Natural killer cell (primary cell): ENCODE measurements at regions not wholly inside any gene's neighbourhood (a gene's known extent, or its start where the extent isn't known, plus 50 kb on each side); places are given as distances from the start of the nearest gene placed in this dataset.

ENCODE experiments used
- ATAC-seq, 3 donors: fragments of 150-1000 bp in 2 of 3; fragments of 200-7000 bp in 1 of 3; cut with Tn5 transposase; 1 replicate in 1 of 3; 2 replicates in 2 of 3; pipeline ENCODE4 v1.10.0; 2021; ENCODE audit warnings: mild to moderate bottlenecking in 2 of 3, moderate library complexity in 2 of 3
- DNase-seq, 2 donors: peaks; one replicate each; pipeline versions ENCODE4 v3.0.0 to v3.0.0-alpha.2; 2013 to 2021; ENCODE audit warnings: mixed read lengths in 1 of 2
- H3K27ac ChIP-seq: one replicate; pipeline ENCODE4 v1.5.1; 2013; ENCODE audit warnings: mild to moderate bottlenecking, low read length
- H3K27me3 ChIP-seq: one replicate; pipeline ENCODE4 v1.6.1; 2013; ENCODE audit warnings: low read length; ENCODE audit not compliant: control insufficient read depth, insufficient read depth
- H3K36me3 ChIP-seq: one replicate; pipeline ENCODE4 v1.6.1; 2013; ENCODE audit warnings: low read length; ENCODE audit not compliant: control insufficient read depth, insufficient read depth
- H3K4me1 ChIP-seq: one replicate; pipeline ENCODE4 v1.6.1; 2013; ENCODE audit warnings: low read length; ENCODE audit not compliant: control insufficient read depth, insufficient read depth
- H3K4me3 ChIP-seq: one replicate; pipeline ENCODE4 v1.5.1; 2013; ENCODE audit warnings: low read length
- H3K9me3 ChIP-seq: one replicate; pipeline ENCODE4 v1.6.1; 2013; ENCODE audit warnings: low read length; ENCODE audit not compliant: control insufficient read depth, insufficient read depth
- H3K27ac Mint-ChIP-seq, 2 donors: one replicate each; pipeline ENCODE4 v1.8.0; 2022; ENCODE audit warnings: mild to moderate bottlenecking in 2 of 2, mixed read lengths in 2 of 2, moderate library complexity in 1 of 2
- H3K27me3 Mint-ChIP-seq, 2 donors: one replicate each; pipeline ENCODE4 v1.8.0; 2022; ENCODE audit warnings: low read depth in 2 of 2, mixed read lengths in 2 of 2
- H3K36me3 Mint-ChIP-seq: one replicate; pipeline ENCODE4 v1.8.0; 2022; ENCODE audit warnings: mixed read lengths
- H3K4me1 Mint-ChIP-seq, 2 donors: one replicate each; pipeline ENCODE4 v1.8.0; 2022; ENCODE audit warnings: mixed read lengths in 2 of 2
- H3K4me3 Mint-ChIP-seq: one replicate; pipeline ENCODE4 v1.8.0; 2022; ENCODE audit warnings: mild to moderate bottlenecking, moderate library complexity, mixed read lengths
- H3K9me3 Mint-ChIP-seq, 2 donors: one replicate each; pipeline ENCODE4 v1.8.0; 2022; ENCODE audit warnings: mixed read lengths in 2 of 2
- WGBS: methylation state at CpG from one replicate; pipeline ENCODE4 v1.1.7; 2013; ENCODE audit warnings: missing lambda C conversion rate; ENCODE audit not compliant: insufficient coverage; 5-methylcytosine and 5-hydroxymethylcytosine counted together
- intact Hi-C: fragments of 100-400 bp; cut with micrococcal nuclease; formaldehyde crosslinking; loops from one replicate; pipeline ENCODE4 v1.14.2; 2022
- TF ChIP-seq, protein P1 (sequence below): fragments of 200-600 bp; IDR thresholded peaks from one replicate; pipeline ENCODE4 v1.8.0; 2022; ENCODE audit warnings: antibody characterized with exemption

DNA sequence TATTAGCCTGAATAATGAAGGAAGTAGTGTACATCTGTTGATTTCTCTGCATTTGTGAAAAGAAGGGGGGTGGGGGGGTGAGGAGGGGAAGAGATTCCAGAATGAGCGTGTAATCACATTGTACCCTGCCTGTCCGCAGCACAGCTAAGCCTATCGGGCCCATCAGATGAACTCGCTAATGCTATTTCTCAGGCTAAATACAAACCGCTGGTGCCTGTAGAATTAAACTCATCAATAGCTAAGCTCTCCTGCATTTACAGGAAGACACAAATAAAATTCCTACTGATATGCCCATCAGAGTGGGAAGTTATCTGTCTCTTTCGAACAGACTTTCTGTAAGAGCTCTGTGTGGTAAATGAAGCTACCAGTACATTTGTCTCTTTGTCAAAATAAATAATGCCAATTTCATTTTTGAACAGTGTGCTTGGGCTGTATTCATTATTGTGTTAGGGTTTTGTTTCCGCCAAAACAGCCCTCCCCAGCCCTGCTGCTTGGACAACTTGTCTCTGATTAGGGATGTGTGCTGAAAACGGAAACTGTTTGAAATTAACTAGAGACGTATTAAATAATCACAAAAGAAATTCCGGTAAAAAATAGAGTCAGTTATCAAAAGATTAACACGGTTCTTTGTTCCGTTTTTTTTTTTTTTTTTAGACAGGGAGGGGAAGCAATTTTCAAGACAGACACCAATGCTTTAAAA lies 305.4 kb downstream of the TTLL7 start:
- intact Hi-C loops = no loop called here
- Histone ChIP-seq H3K27me3 (no peaks in the 10 kb centered on the region), H3K4me3 (no peak overlapping the region), H3K4me1 (peaks cover 6% of the 10 kb centered on the region), H3K36me3 (no peaks in the 10 kb centered on the region), H3K27ac (no peak overlapping the region), H3K9me3 (no peaks in the 10 kb centered on the region)
- H3K27me3 Mint-ChIP-seq = peaks cover 8 to 10% of the 10 kb centered on the region in 2 donors
- no peaks in the 10 kb centered on the region for H3K4me1 Mint-ChIP-seq
- ATAC-seq = no peak
- peaks cover 7 to 10% of the 10 kb centered on the region in 2 donors for H3K9me3 Mint-ChIP-seq
- TF ChIP-seq, protein P1, sequence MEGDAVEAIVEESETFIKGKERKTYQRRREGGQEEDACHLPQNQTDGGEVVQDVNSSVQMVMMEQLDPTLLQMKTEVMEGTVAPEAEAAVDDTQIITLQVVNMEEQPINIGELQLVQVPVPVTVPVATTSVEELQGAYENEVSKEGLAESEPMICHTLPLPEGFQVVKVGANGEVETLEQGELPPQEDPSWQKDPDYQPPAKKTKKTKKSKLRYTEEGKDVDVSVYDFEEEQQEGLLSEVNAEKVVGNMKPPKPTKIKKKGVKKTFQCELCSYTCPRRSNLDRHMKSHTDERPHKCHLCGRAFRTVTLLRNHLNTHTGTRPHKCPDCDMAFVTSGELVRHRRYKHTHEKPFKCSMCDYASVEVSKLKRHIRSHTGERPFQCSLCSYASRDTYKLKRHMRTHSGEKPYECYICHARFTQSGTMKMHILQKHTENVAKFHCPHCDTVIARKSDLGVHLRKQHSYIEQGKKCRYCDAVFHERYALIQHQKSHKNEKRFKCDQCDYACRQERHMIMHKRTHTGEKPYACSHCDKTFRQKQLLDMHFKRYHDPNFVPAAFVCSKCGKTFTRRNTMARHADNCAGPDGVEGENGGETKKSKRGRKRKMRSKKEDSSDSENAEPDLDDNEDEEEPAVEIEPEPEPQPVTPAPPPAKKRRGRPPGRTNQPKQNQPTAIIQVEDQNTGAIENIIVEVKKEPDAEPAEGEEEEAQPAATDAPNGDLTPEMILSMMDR = no peak
- H3K27ac Mint-ChIP-seq = no peak overlapping the region
- H3K4me3 Mint-ChIP-seq = no peak overlapping the region
- no peak for DNase-seq
- WGBS = 21% methylated on average over 11 of the region's 12 CpGs
- no peaks in the 10 kb centered on the region for H3K36me3 Mint-ChIP-seq

DNA sequence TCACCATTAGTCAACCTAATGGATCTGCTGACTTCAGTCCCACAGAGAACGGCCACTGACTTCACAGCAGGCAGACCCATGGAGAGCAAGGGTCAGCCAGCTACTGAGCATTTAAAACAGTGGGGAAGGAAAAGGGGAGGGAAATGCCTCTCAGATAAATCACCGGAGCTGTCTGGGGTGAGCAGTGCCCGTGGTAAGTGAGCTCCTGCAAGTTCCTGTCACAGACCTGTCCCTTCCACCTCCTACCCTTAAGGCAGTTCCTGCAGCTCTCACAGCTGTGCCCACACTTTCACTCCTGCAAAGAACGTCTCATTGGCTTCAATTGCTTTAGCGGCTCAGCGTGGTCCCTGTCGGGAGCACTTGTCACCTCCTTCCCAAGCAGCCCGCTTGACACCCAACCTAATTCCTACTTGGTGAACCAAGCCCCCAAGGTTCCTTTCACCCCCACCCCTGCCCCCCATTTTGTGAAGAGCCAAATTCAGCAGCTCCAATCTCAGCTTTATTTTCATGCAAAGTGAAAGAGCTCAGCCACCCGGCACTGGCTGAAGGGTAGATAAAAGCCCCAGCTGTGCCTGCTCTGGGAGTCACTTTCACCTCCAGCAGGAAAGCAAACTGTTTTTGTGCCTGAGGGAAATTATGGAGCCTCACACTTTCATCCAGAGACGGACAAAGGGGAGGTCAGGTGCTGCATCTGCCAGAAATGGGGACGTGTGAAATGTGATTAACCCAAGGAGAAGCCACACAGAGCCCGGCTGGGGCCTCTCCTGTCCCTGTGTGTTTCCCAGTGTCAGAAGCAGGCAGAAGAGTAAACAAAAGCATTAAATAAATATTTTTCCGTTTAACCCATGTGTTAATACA lies 306.2 kb downstream of the TTLL7 start:
- H3K27me3 ChIP-seq = no peaks in the 10 kb centered on the region
- peaks cover 7 to 10% of the 10 kb centered on the region in 2 donors for H3K9me3 Mint-ChIP-seq
- peak overlapping the region; percentile 16 for H3K4me3 ChIP-seq
- ATAC-seq (no peak), DNase-seq (peak in 1 of 2 donors; percentile 41)
- intact Hi-C loops = no loop called here
- WGBS = 9% methylated on average over 13 of the region's 13 CpGs
- H3K27ac ChIP-seq = no peak overlapping the region
- no peaks in the 10 kb centered on the region for H3K36me3 ChIP-seq
- H3K4me3 Mint-ChIP-seq = no peak overlapping the region
- peaks cover 8 to 10% of the 10 kb centered on the region in 2 donors for H3K27me3 Mint-ChIP-seq
- H3K27ac Mint-ChIP-seq = no peak overlapping the region
- H3K4me1 ChIP-seq = peaks cover 6% of the 10 kb centered on the region
- TF ChIP-seq, protein P1 = no peak
- no peaks in the 10 kb centered on the region for H3K4me1 Mint-ChIP-seq
- H3K9me3 ChIP-seq = no peaks in the 10 kb centered on the region
- no peaks in the 10 kb centered on the region for H3K36me3 Mint-ChIP-seq

DNA sequence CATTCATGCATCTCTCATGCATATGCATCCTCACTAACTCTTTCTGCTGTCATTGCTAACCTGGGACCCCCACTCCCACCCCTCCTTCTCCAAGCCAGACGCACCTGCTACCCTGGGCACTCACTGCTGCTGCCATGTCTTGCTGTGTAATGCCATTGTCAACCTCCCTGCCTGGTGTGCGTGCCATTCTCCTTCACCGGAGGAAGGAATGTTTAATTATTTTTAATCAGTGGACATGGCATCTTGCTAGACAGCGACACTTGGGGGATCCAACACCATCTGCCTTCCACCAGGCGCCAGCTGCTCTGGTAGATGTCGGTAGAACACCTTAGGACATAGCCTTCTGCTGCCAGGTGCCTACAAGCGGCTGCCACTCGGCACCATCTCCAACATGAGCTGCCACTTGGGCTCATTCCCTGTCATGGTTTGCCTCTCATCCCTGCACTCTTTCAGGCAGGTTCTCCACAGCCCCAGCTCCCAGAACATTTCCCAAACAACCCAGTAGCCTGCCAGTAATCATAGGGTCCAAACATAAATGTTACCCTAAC lies 306.9 kb downstream of the TTLL7 start:
- H3K4me1 ChIP-seq = peaks cover 6% of the 10 kb centered on the region
- H3K27me3 ChIP-seq = no peaks in the 10 kb centered on the region
- DNase-seq (no peak), ATAC-seq (no peak)
- H3K4me3 ChIP-seq = no peak overlapping the region
- Mint-ChIP-seq H3K4me3 (no peak overlapping the region), H3K27ac (no peak overlapping the region), H3K36me3 (no peaks in the 10 kb centered on the region), H3K4me1 (no peaks in the 10 kb centered on the region), H3K9me3 (peaks cover 4 to 7% of the 10 kb centered on the region in 2 donors), H3K27me3 (peaks cover 7 to 8% of the 10 kb centered on the region in 2 donors)
- intact Hi-C loops = no loop called here
- H3K36me3 ChIP-seq = no peaks in the 10 kb centered on the region
- TF ChIP-seq, protein P1 = no peak
- no peaks in the 10 kb centered on the region for H3K9me3 ChIP-seq
- H3K27ac ChIP-seq = no peak overlapping the region
- WGBS = 96% methylated on average over 8 of the region's 8 CpGs
